DOHH2 (cell line): ENCODE measurements at regions not wholly inside any gene's neighbourhood (a gene's known extent, or its start where the extent isn't known, plus 50 kb on each side); places are given as distances from the start of the nearest gene placed in this dataset.

ENCODE experiments used
- H3F3A ChIP-seq: fragments of 200-600 bp; sonication (generic), shearing (Covaris generic); 2 replicates; pipeline ENCODE4 v1.6.0; 2016; ENCODE audit warnings: antibody characterized with exemption, mild to moderate bottlenecking; ENCODE audit not compliant: control insufficient read depth, insufficient read depth
- H3K27ac ChIP-seq: fragments of 200-600 bp; sonication (generic); 2 replicates; pipeline ENCODE4 v1.5.1; 2014; ENCODE audit warnings: low read depth, mild to moderate bottlenecking, low read length, moderate library complexity
- H3K27me3 ChIP-seq: fragments of 200-600 bp; sonication (generic); 2 replicates; pipeline ENCODE4 v1.6.1; 2014; ENCODE audit warnings: mild to moderate bottlenecking, low read length, mixed read lengths; ENCODE audit not compliant: control insufficient read depth
- H3K36me3 ChIP-seq: fragments of 200-600 bp; sonication (generic); 2 replicates; pipeline ENCODE4 v1.6.1; 2014; ENCODE audit warnings: mild to moderate bottlenecking, low read length, moderate library complexity, mixed read lengths; ENCODE audit not compliant: control insufficient read depth
- H3K4me1 ChIP-seq: fragments of 200-600 bp; sonication (generic); 2 replicates; pipeline ENCODE4 v1.6.1; 2014; ENCODE audit warnings: mild to moderate bottlenecking, low read length, mixed read lengths; ENCODE audit not compliant: control insufficient read depth
- H3K4me2 ChIP-seq: fragments of 200-600 bp; sonication (generic); 2 replicates; pipeline ENCODE4 v1.6.0; 2014; ENCODE audit warnings: mild to moderate bottlenecking, low read length, moderate library complexity
- H3K4me3 ChIP-seq: fragments of 200-600 bp; sonication (generic); 2 replicates; pipeline ENCODE4 v1.5.1; 2014; ENCODE audit warnings: mild to moderate bottlenecking, low read length, mixed read lengths
- H3K79me2 ChIP-seq: fragments of 200-600 bp; sonication (generic); 2 replicates; pipeline ENCODE4 v1.6.1; 2014; ENCODE audit warnings: mild to moderate bottlenecking, low read length, mixed read lengths; ENCODE audit not compliant: control insufficient read depth
- H3K9me2 ChIP-seq: fragments of 200-600 bp; sonication (generic); replicated peaks from 2 replicates; pipeline ENCODE4 v1.6.1; 2014; ENCODE audit warnings: mild to moderate bottlenecking, low read length, mixed read lengths; ENCODE audit not compliant: control insufficient read depth
- H3K9me3 ChIP-seq: fragments of 200-600 bp; sonication (generic); 2 replicates; pipeline ENCODE4 v1.6.1; 2014; ENCODE audit warnings: antibody characterized with exemption, low read length, mixed read lengths; ENCODE audit not compliant: control insufficient read depth, insufficient read depth
- H4K20me1 ChIP-seq: fragments of 200-600 bp; sonication (generic); 2 replicates; pipeline ENCODE4 v1.6.0; 2014; ENCODE audit warnings: low read depth, mild to moderate bottlenecking, antibody characterized with exemption, low read length, moderate library complexity; ENCODE audit not compliant: control insufficient read depth, insufficient read depth
- CTCF ChIP-seq: fragments of 200-600 bp; sonication (generic); IDR thresholded peaks from one replicate; pipeline ENCODE4 v1.5.1; 2014; ENCODE audit warnings: antibody characterized with exemption, mild to moderate bottlenecking, low read depth, low read length; ENCODE audit not compliant: poor library complexity, severe bottlenecking
- EZH2phosphoT487 ChIP-seq: fragments of 200-600 bp; sonication (generic); IDR thresholded peaks from 2 replicates; pipeline ENCODE4 v1.6.1; 2017; ENCODE audit warnings: borderline replicate concordance, mild to moderate bottlenecking, antibody characterized with exemption, low read length, moderate library complexity, mixed read lengths

- Histone ChIP-seq H3K9me3 (no peaks in the 10 kb centered on the region), H3K4me1 (no peaks in the 10 kb centered on the region), H3K27ac (no peak overlapping the region)
These were observed 231.4 kb downstream of the VEGFC start for GRCh38 chr4:176561368-176561767.

GRCh38 chr4:176563591-176563990 lies 229.1 kb downstream of the VEGFC start:
- Histone ChIP-seq H3K9me2 (no peaks in the 10 kb centered on the region), H3K27ac (no peak overlapping the region), H3K9me3 (no peaks in the 10 kb centered on the region), H3F3A (no peaks in the 10 kb centered on the region), H3K4me3 (no peak overlapping the region), H3K4me1 (no peaks in the 10 kb centered on the region), H3K4me2 (no peak overlapping the region), H3K27me3 (no peaks in the 10 kb centered on the region), H4K20me1 (no peaks in the 10 kb centered on the region), H3K36me3 (no peaks in the 10 kb centered on the region), H3K79me2 (no peaks in the 10 kb centered on the region)
- no peak for TF ChIP-seq CTCF
- TF ChIP-seq EZH2phosphoT487: no peak

More at GRCh38 chr4:176561368-176561767, 231.4 kb downstream of the VEGFC start:
- Histone ChIP-seq H3K27me3 (no peaks in the 10 kb centered on the region), H3K79me2 (no peaks in the 10 kb centered on the region), H3K4me3 (no peak overlapping the region), H3K4me2 (no peak overlapping the region), H3K36me3 (no peaks in the 10 kb centered on the region), H3K9me2 (no peaks in the 10 kb centered on the region), H3F3A (no peaks in the 10 kb centered on the region), H4K20me1 (no peaks in the 10 kb centered on the region)
- TF ChIP-seq CTCF: no peak
- no peak for TF ChIP-seq EZH2phosphoT487

GRCh38 chr4:176565049-176565448 lies 227.7 kb downstream of the VEGFC start:
- TF ChIP-seq EZH2phosphoT487: no peak
- no peak overlapping the region for H3K4me2 ChIP-seq
- H3K9me3 ChIP-seq: no peaks in the 10 kb centered on the region
- H3K36me3 ChIP-seq: no peaks in the 10 kb centered on the region
- no peak overlapping the region for H3K4me3 ChIP-seq
- H3K4me1 ChIP-seq: no peaks in the 10 kb centered on the region
- H3K27ac ChIP-seq: no peak overlapping the region
- no peaks in the 10 kb centered on the region for H4K20me1 ChIP-seq
- H3F3A ChIP-seq: no peaks in the 10 kb centered on the region
- H3K79me2 ChIP-seq: no peaks in the 10 kb centered on the region
- no peaks in the 10 kb centered on the region for H3K27me3 ChIP-seq
- no peaks in the 10 kb centered on the region for H3K9me2 ChIP-seq

- Histone ChIP-seq H3K79me2 (no peaks in the 10 kb centered on the region), H3K9me3 (no peaks in the 10 kb centered on the region), H3K4me3 (no peak overlapping the region), H3K36me3 (no peaks in the 10 kb centered on the region), H3F3A (no peaks in the 10 kb centered on the region), H3K4me2 (no peak overlapping the region), H3K27me3 (no peaks in the 10 kb centered on the region), H3K27ac (no peak overlapping the region), H4K20me1 (no peaks in the 10 kb centered on the region), H3K9me2 (no peaks in the 10 kb centered on the region; the same call in 1 of the 2 replicates), H3K4me1 (no peaks in the 10 kb centered on the region)
- TF ChIP-seq EZH2phosphoT487: no peak
- TF ChIP-seq CTCF: no peak
These were observed 226.0 kb downstream of the VEGFC start for GRCh38 chr4:176566769-176567168.
